AG09319 (cell line): ENCODE measurements at regions not wholly inside any gene's neighbourhood (a gene's known extent, or its start where the extent isn't known, plus 50 kb on each side); places are given as distances from the start of the nearest gene placed in this dataset.

Source experiments
- DNase-seq: peaks from one replicate; pipeline ENCODE4 v3.0.0-alpha.2; 2010; ENCODE audit warnings: low read depth; ENCODE audit errors: extremely low read depth
- CTCF ChIP-seq: IDR thresholded peaks from 2 replicates; pipeline ENCODE4 v1.5.1; 2011; ENCODE audit warnings: low read depth, mild to moderate bottlenecking, inconsistent platforms, low read length, moderate library complexity

- DNase-seq: no peak
- no peak for TF ChIP-seq CTCF
Observed at GRCh38 chr15:91529534-91529933, 324.0 kb upstream of the SLCO3A1 start.

GRCh38 chr15:91530279-91530678 lies 323.2 kb upstream of the SLCO3A1 start:
- TF ChIP-seq CTCF: no peak
- no peak for DNase-seq

GRCh38 chr15:91530956-91531582 lies 322.4 kb upstream of the SLCO3A1 start:
- no peak for TF ChIP-seq CTCF
- DNase-seq: no peak

GRCh38 chr15:91534235-91534634 lies 319.3 kb upstream of the SLCO3A1 start:
- no peak for DNase-seq
- no peak for TF ChIP-seq CTCF

GRCh38 chr15:91534976-91535375 lies 318.5 kb upstream of the SLCO3A1 start:
- TF ChIP-seq CTCF: no peak
- no peak for DNase-seq

GRCh38 chr15:91535856-91536500 lies 317.5 kb upstream of the SLCO3A1 start:
- TF ChIP-seq CTCF: no peak
- DNase-seq: no peak

GRCh38 chr15:91537856-91538255 lies 315.7 kb upstream of the SLCO3A1 start:
- no peak for TF ChIP-seq CTCF
- DNase-seq: no peak
